GM19328 (cell line): ENCODE measurements at regions not wholly inside any gene's neighbourhood (a gene's known extent, or its start where the extent isn't known, plus 50 kb on each side); places are given as distances from the start of the nearest gene placed in this dataset.
"Not testable (repeated sequence)": the region's sequence is repeated elsewhere in the genome, so short reads cannot be mapped to it uniquely, and the experiment has no call there.

Source experiments
- ATAC-seq: cut with Tn5 transposase; IDR thresholded peaks from one replicate; pipeline ENCODE4 v1.9.1; 2021; ENCODE audit warnings: mild to moderate bottlenecking, moderate library complexity; ENCODE audit not compliant: unreplicated experiment

GRCh38 chr4:127214931-127215330 lies 417.8 kb upstream of the INTU start:
- no peak for ATAC-seq

- no peak for ATAC-seq
Observed at GRCh38 chr4:127217586-127218229, 415.0 kb upstream of the INTU start.

- ATAC-seq: no peak
Observed at GRCh38 chr4:127219232-127219631, 413.5 kb upstream of the INTU start.

GRCh38 chr4:127224556-127224955 lies 408.2 kb upstream of the INTU start:
- no peak for ATAC-seq

GRCh38 chr4:127229855-127230608 lies 402.7 kb upstream of the INTU start:
- no peak for ATAC-seq

- ATAC-seq: no peak
Observed at GRCh38 chr4:127236889-127237288, 395.9 kb upstream of the INTU start.

- ATAC-seq: no peak
Observed at GRCh38 chr4:127237581-127237980, 395.2 kb upstream of the INTU start.

GRCh38 chr4:127238956-127239475 lies 393.7 kb upstream of the INTU start:
- ATAC-seq: no peak

GRCh38 chr4:127239902-127240763 lies 392.6 kb upstream of the INTU start:
- ATAC-seq: no peak

GRCh38 chr4:127240764-127241105 lies 392.0 kb upstream of the INTU start:
- ATAC-seq: no peak

- no peak for ATAC-seq
Observed at GRCh38 chr4:127244515-127244914, 388.2 kb upstream of the INTU start.

GRCh38 chr4:127246963-127247952 lies 385.5 kb upstream of the INTU start:
- no peak for ATAC-seq

GRCh38 chr4:127249066-127249766 lies 383.5 kb upstream of the INTU start:
- ATAC-seq: no peak

GRCh38 chr4:127249767-127250108 lies 383.0 kb upstream of the INTU start:
- no peak for ATAC-seq

GRCh38 chr4:127250577-127250976 lies 382.2 kb upstream of the INTU start:
- no peak for ATAC-seq

GRCh38 chr4:127251423-127251822 lies 381.3 kb upstream of the INTU start:
- ATAC-seq: no peak

- ATAC-seq: no peak
Observed at GRCh38 chr4:127256500-127256899, 376.3 kb upstream of the INTU start.

- no peak for ATAC-seq
Observed at GRCh38 chr4:127261476-127261875, 371.3 kb upstream of the INTU start.

- ATAC-seq: no peak
Observed at GRCh38 chr4:127268367-127268766, 364.4 kb upstream of the INTU start.

GRCh38 chr4:127277023-127277422 lies 355.7 kb upstream of the INTU start:
- ATAC-seq: not testable (repeated sequence)
